Activated CD4-positive, alpha-beta T cell treated with anti-CD3 and anti-CD28 coated beads, Interleukin-2, amount 50 U/mL, for 1 hour (primary cell): ENCODE measurements at regions not wholly inside any gene's neighbourhood (a gene's known extent, or its start where the extent isn't known, plus 50 kb on each side); places are given as distances from the start of the nearest gene placed in this dataset.

Experiments
- DNase-seq: peaks from one replicate; pipeline ENCODE4 v3.0.0-alpha.2; 2020

- no peak for DNase-seq
Measured at GRCh38 chr16:73879621-73880020, 417.0 kb upstream of the PSMD7 start.

DNA sequence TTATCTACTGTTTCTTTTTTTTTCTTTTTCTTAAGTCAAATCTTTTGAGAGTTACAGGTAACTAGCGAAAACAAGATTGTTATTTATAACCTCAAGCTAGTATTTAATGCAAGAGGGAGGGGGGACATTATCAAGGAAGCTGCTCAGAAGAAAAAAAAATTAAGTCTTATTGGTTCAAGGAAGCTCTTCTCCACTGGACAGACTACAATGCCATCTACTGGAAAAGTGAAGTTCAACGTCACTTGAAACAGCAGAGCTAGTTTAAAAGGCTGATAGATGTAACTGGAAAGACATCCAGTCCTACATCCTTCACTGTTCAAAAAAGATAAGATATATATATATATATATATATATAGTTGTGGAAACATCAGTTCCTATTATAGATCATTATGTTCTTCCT lies 418.0 kb upstream of the PSMD7 start:
- DNase-seq = no peak

GRCh38 chr16:73877150-73877549 lies 419.5 kb upstream of the PSMD7 start:
- no peak for DNase-seq

DNA sequence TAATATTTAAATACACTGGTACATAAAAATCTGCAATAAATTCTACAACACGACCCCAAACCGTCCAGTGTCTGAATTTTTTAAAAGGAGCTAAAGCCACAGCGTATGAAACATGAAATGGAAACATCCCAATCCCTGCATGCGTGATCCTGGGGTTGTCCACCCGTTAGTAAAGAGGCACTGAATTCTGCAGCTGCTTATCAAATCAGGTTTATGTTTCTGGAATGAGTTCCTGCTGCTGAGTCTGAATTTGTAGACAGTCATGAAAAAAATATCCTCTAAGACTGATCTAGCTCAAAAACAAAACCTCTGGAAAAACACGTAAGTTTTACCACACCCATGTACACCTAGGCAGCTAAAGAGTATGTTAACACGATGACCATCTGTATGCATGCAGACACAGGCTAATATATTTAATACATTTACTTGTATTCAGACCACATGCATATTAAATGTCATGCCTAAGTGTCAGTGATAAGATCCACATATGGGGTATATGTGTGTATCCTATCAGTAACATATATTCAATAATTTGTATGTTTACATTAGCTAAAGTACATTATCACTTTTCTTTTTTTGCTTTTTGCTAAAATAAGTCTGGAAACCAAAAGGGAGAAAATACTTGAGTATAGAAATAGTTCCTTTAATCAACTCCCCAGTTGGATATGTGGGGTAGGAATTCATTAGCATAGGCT lies 420.5 kb upstream of the PSMD7 start:
- no peak for DNase-seq

GRCh38 chr16:73874324-73874723 lies 422.3 kb upstream of the PSMD7 start:
- DNase-seq = no peak

- no peak for DNase-seq
Measured at GRCh38 chr16:73873643-73874042, 423.0 kb upstream of the PSMD7 start.

DNA sequence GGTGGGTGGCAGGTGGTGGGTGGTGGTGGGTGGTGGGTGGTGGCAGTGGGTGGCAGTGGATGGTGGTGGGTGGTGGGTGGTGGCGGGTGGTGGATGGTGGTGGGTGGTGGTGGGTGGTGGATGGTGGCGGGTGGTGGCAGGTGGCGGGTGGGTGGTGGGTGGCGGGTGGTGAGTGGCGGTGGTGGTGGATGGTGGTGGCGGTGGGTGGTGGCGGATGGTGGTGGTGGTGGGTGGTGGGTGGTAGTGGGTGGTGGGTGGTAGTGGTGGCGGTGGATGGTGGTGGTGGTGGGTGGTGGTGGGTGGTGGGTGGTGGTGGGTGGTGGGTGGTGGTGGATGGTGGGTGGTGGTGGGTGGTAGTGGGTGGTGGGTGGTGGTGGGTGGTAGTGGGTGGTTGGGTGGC lies 423.8 kb upstream of the PSMD7 start:
- DNase-seq = no peak

- no peak for DNase-seq
Measured at GRCh38 chr16:73871088-73871733, 425.4 kb upstream of the PSMD7 start.

DNA sequence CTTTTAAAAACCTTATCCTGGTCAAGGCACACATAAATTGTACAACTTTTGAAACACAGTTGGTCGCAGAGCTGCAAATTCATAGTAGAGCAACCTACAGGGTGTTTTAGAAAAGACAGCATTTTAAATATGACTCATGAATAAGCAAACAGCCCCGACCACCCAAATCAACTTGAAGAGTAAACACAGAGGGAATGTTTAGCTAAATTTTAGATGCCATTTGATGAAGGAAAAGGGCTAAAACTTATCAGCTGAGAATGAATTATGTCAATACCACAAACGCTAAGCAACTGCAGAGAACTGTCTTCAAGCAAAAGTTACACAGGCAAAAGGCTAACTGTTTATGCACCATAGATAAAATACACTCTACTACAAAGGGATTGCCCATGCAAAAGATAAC lies 427.5 kb upstream of the PSMD7 start:
- DNase-seq = no peak

DNA sequence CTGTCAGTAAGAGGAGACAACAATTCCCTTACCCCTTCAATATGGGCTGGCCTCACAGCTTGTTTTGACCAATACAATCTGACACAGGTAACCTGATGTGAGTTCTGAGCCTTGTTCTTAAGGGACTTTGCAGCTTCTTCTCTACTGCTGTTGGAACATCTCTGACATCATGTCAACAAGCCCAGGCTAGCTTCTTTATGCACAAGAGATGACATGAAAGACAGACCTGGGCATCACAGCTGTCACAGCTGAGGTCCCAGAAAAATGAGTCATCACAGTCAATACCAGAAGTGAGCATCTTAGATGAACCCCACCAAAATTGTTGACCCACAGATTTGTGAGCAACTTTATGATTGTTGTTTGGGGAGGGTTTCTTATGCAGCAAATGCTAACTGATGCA lies 431.7 kb upstream of the PSMD7 start:
- no peak for DNase-seq

GRCh38 chr16:73858326-73858725 lies 438.3 kb upstream of the PSMD7 start:
- no peak for DNase-seq

GRCh38 chr16:73853968-73854367 lies 442.6 kb upstream of the PSMD7 start:
- DNase-seq = no peak

GRCh38 chr16:73852561-73852960 lies 444.1 kb upstream of the PSMD7 start:
- no peak for DNase-seq

GRCh38 chr16:73848993-73849392 lies 447.6 kb upstream of the PSMD7 start:
- DNase-seq = no peak

DNA sequence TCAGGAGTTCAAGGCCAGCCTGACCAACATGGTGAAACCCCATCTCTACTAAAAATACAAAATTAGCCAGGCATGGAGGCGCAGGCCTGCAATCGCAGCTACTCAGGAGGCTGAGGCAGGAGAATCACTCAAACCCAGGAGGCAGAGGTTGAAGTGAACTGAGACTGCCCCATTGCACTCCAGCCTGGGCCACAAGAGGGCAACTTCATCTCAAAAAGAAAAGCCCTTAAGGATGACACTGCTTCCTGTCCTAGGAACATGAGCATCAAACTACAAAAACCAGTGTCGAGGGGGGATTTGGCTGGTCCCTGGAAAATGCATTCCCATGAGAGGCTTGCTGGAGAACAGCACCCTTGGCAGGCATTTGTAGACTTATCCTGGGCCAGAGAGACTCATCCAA lies 449.5 kb upstream of the PSMD7 start:
- DNase-seq = no peak

- DNase-seq = no peak
Measured at GRCh38 chr16:73846356-73846755, 450.3 kb upstream of the PSMD7 start.

GRCh38 chr16:73846007-73846330 lies 450.6 kb upstream of the PSMD7 start:
- no peak for DNase-seq

- no peak for DNase-seq
Measured at GRCh38 chr16:73845238-73846006, 451.2 kb upstream of the PSMD7 start.

DNA sequence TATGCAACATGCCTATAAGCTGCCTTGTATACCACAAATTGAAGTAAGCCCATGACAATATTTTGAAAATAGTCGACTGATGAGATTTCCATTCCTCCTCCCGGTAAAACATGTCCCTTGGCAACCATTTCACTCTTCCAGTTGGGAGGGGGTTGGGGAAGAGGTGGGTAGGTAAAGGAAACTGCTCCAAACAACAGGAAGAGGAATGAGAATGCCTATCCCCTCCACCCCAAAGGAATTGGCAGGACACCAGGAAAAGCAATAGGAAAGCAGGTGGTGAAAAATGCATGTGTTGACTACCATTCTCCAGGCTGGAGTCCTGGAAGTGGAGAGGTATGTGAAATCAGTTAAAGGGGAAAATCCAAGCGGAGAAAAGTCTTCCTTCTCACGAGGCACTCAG lies 455.9 kb upstream of the PSMD7 start:
- DNase-seq = no peak

GRCh38 chr16:73831220-73831619 lies 465.4 kb upstream of the PSMD7 start:
- no peak for DNase-seq

- DNase-seq = no peak
Measured at GRCh38 chr16:73823205-73823849, 473.3 kb upstream of the PSMD7 start.

GRCh38 chr16:73817526-73818324 lies 478.9 kb upstream of the PSMD7 start:
- DNase-seq = no peak

DNA sequence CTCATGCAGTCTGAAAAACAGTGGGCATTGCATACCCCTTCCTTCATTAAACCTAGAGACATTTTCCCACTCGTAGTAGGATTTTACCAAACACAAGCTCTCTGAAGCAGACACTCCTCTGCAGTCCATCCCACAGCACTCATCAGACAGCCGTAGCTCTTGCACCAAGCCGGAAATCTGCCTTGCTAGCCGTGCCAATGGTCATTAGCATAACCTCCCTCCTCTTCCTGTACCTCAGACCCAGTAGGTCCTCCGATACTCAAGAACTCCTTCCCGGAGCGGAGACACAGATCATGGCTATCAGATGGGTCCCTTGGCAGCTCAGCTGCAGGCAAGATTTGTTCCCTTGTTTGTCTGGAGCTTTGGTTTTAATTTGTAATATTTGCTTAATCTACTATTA lies 483.1 kb upstream of the PSMD7 start:
- no peak for DNase-seq
